Liver (tissue), 8 donors: ENCODE measurements at regions not wholly inside any gene's neighbourhood (a gene's known extent, or its start where the extent isn't known, plus 50 kb on each side); places are given as distances from the start of the nearest gene placed in this dataset.

Experiments used
- DNase-seq: peaks from one replicate; pipeline ENCODE4 v3.0.0-alpha.2; 2017; ENCODE audit warnings: low spot score
- H3K27ac ChIP-seq, 2 donors: one replicate each; pipeline ENCODE4 v1.7.0; 2013; ENCODE audit warnings: inconsistent platforms in 2 of 2, low read length in 2 of 2, control low read depth in 1 of 2, low read depth in 1 of 2, mild to moderate bottlenecking in 1 of 2
- H3K27me3 ChIP-seq, 4 donors: one replicate each; pipeline versions ENCODE4 v1.6.1 to v1.7.0; 2013; ENCODE audit warnings: low read length in 3 of 4, inconsistent platforms in 1 of 4, mild to moderate bottlenecking in 1 of 4, moderate library complexity in 1 of 4; ENCODE audit not compliant: control insufficient read depth in 4 of 4, insufficient read depth in 4 of 4
- H3K36me3 ChIP-seq, 4 donors: one replicate each; pipeline versions ENCODE4 v1.6.1 to v1.7.0; 2013; ENCODE audit warnings: low read length in 3 of 4, mild to moderate bottlenecking in 3 of 4, low read depth in 1 of 4, moderate library complexity in 1 of 4; ENCODE audit not compliant: control insufficient read depth in 4 of 4, insufficient read depth in 3 of 4
- H3K4me1 ChIP-seq, 4 donors: one replicate each; pipeline versions ENCODE4 v1.6.1 to v1.7.0; 2013; ENCODE audit warnings: low read length in 3 of 4, mild to moderate bottlenecking in 3 of 4, moderate library complexity in 1 of 4; ENCODE audit not compliant: control insufficient read depth in 4 of 4, insufficient read depth in 4 of 4
- H3K4me3 ChIP-seq, 3 donors: one replicate each; pipeline versions ENCODE4 v1.6.1 to v1.7.0; 2013; ENCODE audit warnings: low read length in 3 of 3, control low read depth in 1 of 3, low read depth in 1 of 3, mild to moderate bottlenecking in 1 of 3
- H3K9ac ChIP-seq, 2 donors: one replicate each; pipeline ENCODE4 v1.7.0; 2013; ENCODE audit warnings: low read length in 2 of 2, mild to moderate bottlenecking in 2 of 2, moderate library complexity in 2 of 2, control low read depth in 1 of 2, low read depth in 1 of 2
- H3K9me3 ChIP-seq, 4 donors: one replicate each; pipeline versions ENCODE4 v1.6.1 to v1.7.0; 2013; ENCODE audit warnings: low read length in 3 of 4; ENCODE audit not compliant: control insufficient read depth in 4 of 4
- ATF3 ChIP-seq: IDR thresholded peaks from 2 replicates; pipeline ENCODE4 v1.6.1; 2016; ENCODE audit warnings: antibody characterized with exemption
- CTCF ChIP-seq: fragments of 150-350 bp; IDR thresholded peaks from 2 replicates; pipeline ENCODE4 v1.5.1; 2017; ENCODE audit warnings: improper control_type of control experiment, low read depth, low read length; ENCODE audit not compliant: missing input control
- FOXA1 ChIP-seq: IDR thresholded peaks from 2 replicates; pipeline ENCODE4 v1.6.1; 2016; ENCODE audit warnings: antibody characterized with exemption
- FOXA2 ChIP-seq: IDR thresholded peaks from 2 replicates; pipeline ENCODE4 v1.6.1; 2016; ENCODE audit warnings: antibody characterized with exemption
- GABPA ChIP-seq, 2 donors: IDR thresholded peaks in 1 of 2; conservative IDR thresholded peaks in 1 of 2; 2 replicates each; pipeline ENCODE4 v1.6.1; 2016; ENCODE audit warnings: antibody characterized with exemption in 2 of 2, mild to moderate bottlenecking in 1 of 2, moderate library complexity in 1 of 2
- HNF4A ChIP-seq, 2 donors: conservative IDR thresholded peaks; 2 replicates each; pipeline ENCODE4 v1.6.1; 2016; ENCODE audit warnings: antibody characterized with exemption in 2 of 2, mild to moderate bottlenecking in 2 of 2
- HNF4G ChIP-seq: IDR thresholded peaks from 2 replicates; pipeline ENCODE4 v1.6.1; 2016; ENCODE audit warnings: antibody characterized with exemption
- JUND ChIP-seq, 2 donors: IDR thresholded peaks; 2 replicates each; pipeline ENCODE4 v1.6.1; 2016; ENCODE audit warnings: antibody characterized with exemption in 2 of 2
- MAX ChIP-seq: IDR thresholded peaks from 2 replicates; pipeline ENCODE4 v1.6.1; 2016; ENCODE audit warnings: antibody characterized with exemption
- RAD21 ChIP-seq, 2 donors: IDR thresholded peaks; 2 replicates each; pipeline ENCODE4 v1.6.1; 2016; ENCODE audit warnings: antibody characterized with exemption in 2 of 2, mild to moderate bottlenecking in 2 of 2
- REST ChIP-seq: IDR thresholded peaks from 2 replicates; pipeline ENCODE4 v1.6.1; 2016; ENCODE audit warnings: antibody characterized with exemption, mild to moderate bottlenecking
- SP1 ChIP-seq: IDR thresholded peaks from 2 replicates; pipeline ENCODE4 v1.6.1; 2018; ENCODE audit warnings: antibody characterized with exemption, mild to moderate bottlenecking
- TAF1 ChIP-seq: conservative IDR thresholded peaks from 2 replicates; pipeline ENCODE4 v1.6.1; 2016; ENCODE audit warnings: antibody characterized with exemption, mild to moderate bottlenecking
- YY1 ChIP-seq: IDR thresholded peaks from 2 replicates; pipeline ENCODE4 v1.6.1; 2016; ENCODE audit warnings: antibody characterized with exemption, mild to moderate bottlenecking
- ZBTB33 ChIP-seq: IDR thresholded peaks from 2 replicates; pipeline ENCODE4 v1.6.1; 2016; ENCODE audit warnings: antibody characterized with exemption
- WGBS: extraction: QIAGEN DNeasy Blood & Tissue Kit; methylation state at CpG from one replicate; pipeline ENCODE4 v1.1.7; 2013; 5-methylcytosine and 5-hydroxymethylcytosine counted together
- donor health status: healthy.
- donor health status: healthy.
- donor health status: healthy.
- donor health status: healthy.
- donor health status: healthy.

- no peaks in the 10 kb centered on the region for H3K4me1 ChIP-seq
- WGBS: 67% methylated on average over 4 of the region's 4 CpGs
- no peak for DNase-seq
- H3K36me3 ChIP-seq: no peaks in the 10 kb centered on the region
- H3K27me3 ChIP-seq: no peaks in the 10 kb centered on the region
- TF ChIP-seq YY1: no peak
- TF ChIP-seq JUND (IDR thresholded peaks at IDR 0.05): no peak
- no peak for TF ChIP-seq TAF1
- TF ChIP-seq RAD21 (IDR thresholded peaks at IDR 0.05): no peak
- TF ChIP-seq REST: no peak
- no peak for TF ChIP-seq HNF4G
- TF ChIP-seq ATF3: no peak
- TF ChIP-seq CTCF: no peak
- no peak for TF ChIP-seq FOXA1
- TF ChIP-seq FOXA2: no peak
- TF ChIP-seq MAX: no peak
- TF ChIP-seq GABPA (IDR thresholded peaks at IDR 0.05 in 1 of 2, conservative IDR thresholded peaks at IDR 0.05 in 1 of 2): no peak
- TF ChIP-seq ZBTB33: no peak
- no peak for TF ChIP-seq SP1
- no peak for TF ChIP-seq HNF4A (conservative IDR thresholded peaks at IDR 0.05)
- H3K9me3 ChIP-seq: no peaks in the 10 kb centered on the region
- H3K9ac ChIP-seq: no peak overlapping the region
- no peak overlapping the region for H3K4me3 ChIP-seq
- no peak overlapping the region for H3K27ac ChIP-seq
Observed at GRCh38 chr3:104549099-104549714, 817.5 kb upstream of the ALCAM start.

- no peaks in the 10 kb centered on the region for H3K4me1 ChIP-seq
- no peaks in the 10 kb centered on the region for H3K27me3 ChIP-seq
- no peaks in the 10 kb centered on the region for H3K9me3 ChIP-seq
- WGBS: 89% methylated on average over 1 of the region's 1 CpG
- no peak for DNase-seq
- no peak overlapping the region for H3K9ac ChIP-seq
- H3K27ac ChIP-seq: no peak overlapping the region
- no peaks in the 10 kb centered on the region for H3K36me3 ChIP-seq
- no peak overlapping the region for H3K4me3 ChIP-seq
- TF ChIP-seq MAX (no peak), CTCF (no peak), FOXA2 (no peak), ZBTB33 (no peak), SP1 (no peak)
Observed at GRCh38 chr3:104553121-104553520, 813.6 kb upstream of the ALCAM start.
